PFSK-1 (cell line): ENCODE measurements at regions not wholly inside any gene's neighbourhood (a gene's known extent, or its start where the extent isn't known, plus 50 kb on each side); places are given as distances from the start of the nearest gene placed in this dataset.

Experiments
- FOXP2 ChIP-seq: optimal IDR thresholded peaks from 2 replicates; pipeline ENCODE3; 2011; ENCODE audit warnings: borderline replicate concordance, control low read depth, inconsistent platforms; ENCODE audit not compliant: insufficient read depth; ENCODE audit errors: extremely low read length, extremely low read depth
- TAF1 ChIP-seq: IDR thresholded peaks from 2 replicates; pipeline ENCODE4 v1.6.1; 2012; ENCODE audit warnings: low read length, control low read depth, borderline replicate concordance; ENCODE audit not compliant: insufficient read depth
- TF ChIP-seq, protein P1 (sequence below), 2 experiments: IDR thresholded peaks; 2 replicates each; pipeline versions ENCODE4 v1.6.1 to v1.8.0; 2011 to 2012; ENCODE audit warnings: low read depth in 2 of 2, low read length in 2 of 2, control low read depth in 1 of 2, inconsistent platforms in 1 of 2, mild to moderate bottlenecking in 1 of 2, moderate library complexity in 1 of 2; ENCODE audit not compliant: insufficient read depth in 1 of 2

DNA sequence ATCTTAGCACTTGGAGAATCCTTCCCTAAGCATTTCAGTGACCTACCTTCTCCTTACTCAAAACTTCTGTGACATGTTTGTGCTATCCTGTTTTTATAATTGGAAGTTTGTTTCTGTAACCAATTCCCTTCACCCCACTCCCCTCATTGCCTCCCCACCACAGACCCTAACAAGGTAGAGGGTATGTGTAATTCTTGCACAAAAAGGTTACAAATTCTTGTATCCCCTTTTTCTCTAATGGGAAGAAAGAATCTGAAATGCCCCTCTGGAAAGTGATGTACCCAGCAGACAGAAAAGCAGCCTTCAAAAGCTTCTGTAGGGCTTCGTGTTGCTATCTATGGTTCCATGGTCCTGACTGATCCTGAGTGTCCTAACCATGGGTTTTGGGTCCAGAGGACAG, 111.7 kb upstream of the TMEM170B start:
- TF ChIP-seq FOXP2, result no peak
- TF ChIP-seq, protein P1, sequence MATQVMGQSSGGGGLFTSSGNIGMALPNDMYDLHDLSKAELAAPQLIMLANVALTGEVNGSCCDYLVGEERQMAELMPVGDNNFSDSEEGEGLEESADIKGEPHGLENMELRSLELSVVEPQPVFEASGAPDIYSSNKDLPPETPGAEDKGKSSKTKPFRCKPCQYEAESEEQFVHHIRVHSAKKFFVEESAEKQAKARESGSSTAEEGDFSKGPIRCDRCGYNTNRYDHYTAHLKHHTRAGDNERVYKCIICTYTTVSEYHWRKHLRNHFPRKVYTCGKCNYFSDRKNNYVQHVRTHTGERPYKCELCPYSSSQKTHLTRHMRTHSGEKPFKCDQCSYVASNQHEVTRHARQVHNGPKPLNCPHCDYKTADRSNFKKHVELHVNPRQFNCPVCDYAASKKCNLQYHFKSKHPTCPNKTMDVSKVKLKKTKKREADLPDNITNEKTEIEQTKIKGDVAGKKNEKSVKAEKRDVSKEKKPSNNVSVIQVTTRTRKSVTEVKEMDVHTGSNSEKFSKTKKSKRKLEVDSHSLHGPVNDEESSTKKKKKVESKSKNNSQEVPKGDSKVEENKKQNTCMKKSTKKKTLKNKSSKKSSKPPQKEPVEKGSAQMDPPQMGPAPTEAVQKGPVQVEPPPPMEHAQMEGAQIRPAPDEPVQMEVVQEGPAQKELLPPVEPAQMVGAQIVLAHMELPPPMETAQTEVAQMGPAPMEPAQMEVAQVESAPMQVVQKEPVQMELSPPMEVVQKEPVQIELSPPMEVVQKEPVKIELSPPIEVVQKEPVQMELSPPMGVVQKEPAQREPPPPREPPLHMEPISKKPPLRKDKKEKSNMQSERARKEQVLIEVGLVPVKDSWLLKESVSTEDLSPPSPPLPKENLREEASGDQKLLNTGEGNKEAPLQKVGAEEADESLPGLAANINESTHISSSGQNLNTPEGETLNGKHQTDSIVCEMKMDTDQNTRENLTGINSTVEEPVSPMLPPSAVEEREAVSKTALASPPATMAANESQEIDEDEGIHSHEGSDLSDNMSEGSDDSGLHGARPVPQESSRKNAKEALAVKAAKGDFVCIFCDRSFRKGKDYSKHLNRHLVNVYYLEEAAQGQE (IDR thresholded peaks at IDR 0.05; ENCODE audit: insufficient read depth in 1 of 2, low read depth in 2 of 2, low read length in 2 of 2), result no peak
- TF ChIP-seq TAF1, result no peak
